OCI-LY3 (cell line): ENCODE measurements at regions not wholly inside any gene's neighbourhood (a gene's known extent, or its start where the extent isn't known, plus 50 kb on each side); places are given as distances from the start of the nearest gene placed in this dataset.

Source experiments
- CTCF ChIP-seq: fragments of 200-600, 300-600 bp; sonication (generic); IDR thresholded peaks from 2 replicates; pipeline ENCODE4 v1.5.1; 2014; ENCODE audit warnings: antibody characterized with exemption, low read length, low read depth
- EZH2phosphoT487 ChIP-seq: fragments of 200-600 bp; shearing (Covaris generic); IDR thresholded peaks from 2 replicates; pipeline ENCODE4 v1.6.1; 2018; ENCODE audit warnings: antibody characterized with exemption, mixed run types, low read depth

DNA sequence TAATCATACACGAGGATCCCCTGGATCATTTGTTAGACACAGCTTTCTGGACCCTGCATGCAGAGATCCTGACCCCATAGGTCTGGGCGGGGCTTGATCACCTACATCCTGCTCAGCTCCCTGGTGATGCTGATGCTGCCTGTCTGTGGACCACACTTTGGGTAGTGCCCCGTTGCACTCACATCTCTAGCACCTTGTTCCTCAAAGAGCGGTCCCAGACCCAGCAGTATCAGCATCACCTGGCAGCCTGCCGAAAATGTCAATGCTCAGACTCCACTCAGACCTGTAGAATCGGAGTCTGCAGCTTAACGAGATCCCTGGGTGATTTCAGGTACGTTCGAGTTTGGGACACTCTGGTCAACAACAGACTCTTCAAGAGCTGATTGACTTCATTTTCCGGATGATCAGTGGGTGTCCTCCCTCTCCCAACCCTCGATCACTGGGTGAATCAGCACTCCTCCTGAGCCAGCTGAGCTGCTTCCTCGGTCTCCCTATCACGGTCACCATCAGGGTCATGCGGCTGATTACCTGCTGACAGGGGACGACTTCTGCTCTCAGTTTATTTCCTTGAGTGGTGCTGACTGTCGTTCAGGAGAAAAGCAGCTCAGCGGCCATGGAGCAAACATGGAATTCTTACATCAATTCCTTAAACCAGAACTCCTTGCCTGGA is 150.6 kb upstream of the RAB12 start:
- TF ChIP-seq CTCF (no peak), EZH2phosphoT487 (no peak)
